WTC11 (cell line): ENCODE measurements at regions not wholly inside any gene's neighbourhood (a gene's known extent, or its start where the extent isn't known, plus 50 kb on each side); places are given as distances from the start of the nearest gene placed in this dataset.

Experiments
- ATF2 ChIP-seq: sonication (generic); formaldehyde crosslinking; IDR thresholded peaks from 2 replicates; pipeline ENCODE4 v1.8.1; 2022; ENCODE audit warnings: low read depth, missing genetic modification reagents, borderline replicate concordance
- ATF3 ChIP-seq: sonication (generic); formaldehyde crosslinking; conservative IDR thresholded peaks from 2 replicates; pipeline ENCODE4 v1.8.1; 2022; ENCODE audit warnings: mild to moderate bottlenecking, missing genetic modification reagents
- FOXJ3 ChIP-seq: sonication (generic); formaldehyde crosslinking; IDR thresholded peaks from 2 replicates; pipeline ENCODE4 v1.9.0; 2021; ENCODE audit warnings: missing genetic modification reagents, mild to moderate bottlenecking, borderline replicate concordance
- NFE2L1 ChIP-seq: sonication (generic); formaldehyde crosslinking; IDR thresholded peaks from 2 replicates; pipeline ENCODE4 v1.8.1; 2023; ENCODE audit warnings: missing genetic modification reagents
- NR1H2 ChIP-seq: sonication (generic); formaldehyde crosslinking; IDR thresholded peaks from 2 replicates; pipeline ENCODE4 v1.9.0; 2021; ENCODE audit warnings: mild to moderate bottlenecking, moderate library complexity, missing genetic modification reagents
- NR2C2 ChIP-seq: sonication (generic); formaldehyde crosslinking; IDR thresholded peaks from 2 replicates; pipeline ENCODE4 v1.8.0; 2022; ENCODE audit warnings: mild to moderate bottlenecking, missing genetic modification reagents
- PRDM15 ChIP-seq: sonication (generic); formaldehyde crosslinking; IDR thresholded peaks from 2 replicates; pipeline ENCODE4 v1.8.0; 2022; ENCODE audit warnings: missing genetic modification reagents
- RORB ChIP-seq: fragments of 250-450 bp; sonication (Bioruptor Pico); IDR thresholded peaks from 2 replicates; pipeline ENCODE4 v1.9.0; 2021; ENCODE audit warnings: mild to moderate bottlenecking
- SMAD3 ChIP-seq: sonication (generic); formaldehyde crosslinking; IDR thresholded peaks from 2 replicates; pipeline ENCODE4 v1.8.0; 2022; ENCODE audit warnings: missing genetic modification reagents, mild to moderate bottlenecking, borderline replicate concordance
- TCF7 ChIP-seq: sonication (generic); formaldehyde crosslinking; IDR thresholded peaks from 2 replicates; pipeline ENCODE4 v1.8.0; 2022; ENCODE audit warnings: mild to moderate bottlenecking, low read depth, missing genetic modification reagents, moderate library complexity
- USF2 ChIP-seq: sonication (generic); formaldehyde crosslinking; IDR thresholded peaks from 2 replicates; pipeline ENCODE4 v1.8.1; 2023; ENCODE audit warnings: mild to moderate bottlenecking, missing genetic modification reagents, moderate library complexity
- TF ChIP-seq, protein P1 (sequence below): sonication (generic); formaldehyde crosslinking; IDR thresholded peaks from 2 replicates; pipeline ENCODE4 v1.8.1; 2022; ENCODE audit warnings: missing genetic modification reagents, borderline replicate concordance
- TF ChIP-seq, protein P2 (sequence below): fragments of 200-600 bp; IDR thresholded peaks from 2 replicates; pipeline ENCODE4 v1.8.0; 2022; ENCODE audit warnings: antibody characterized with exemption
- TF ChIP-seq, protein P3 (sequence below): sonication (generic); formaldehyde crosslinking; IDR thresholded peaks from 2 replicates; pipeline ENCODE4 v1.8.0; 2023; ENCODE audit warnings: mild to moderate bottlenecking, missing genetic modification reagents

GRCh38 chr6:4324746-4325145, 189.4 kb upstream of the ECI2 start:
- no peak for TF ChIP-seq ATF3
- TF ChIP-seq, protein P1, sequence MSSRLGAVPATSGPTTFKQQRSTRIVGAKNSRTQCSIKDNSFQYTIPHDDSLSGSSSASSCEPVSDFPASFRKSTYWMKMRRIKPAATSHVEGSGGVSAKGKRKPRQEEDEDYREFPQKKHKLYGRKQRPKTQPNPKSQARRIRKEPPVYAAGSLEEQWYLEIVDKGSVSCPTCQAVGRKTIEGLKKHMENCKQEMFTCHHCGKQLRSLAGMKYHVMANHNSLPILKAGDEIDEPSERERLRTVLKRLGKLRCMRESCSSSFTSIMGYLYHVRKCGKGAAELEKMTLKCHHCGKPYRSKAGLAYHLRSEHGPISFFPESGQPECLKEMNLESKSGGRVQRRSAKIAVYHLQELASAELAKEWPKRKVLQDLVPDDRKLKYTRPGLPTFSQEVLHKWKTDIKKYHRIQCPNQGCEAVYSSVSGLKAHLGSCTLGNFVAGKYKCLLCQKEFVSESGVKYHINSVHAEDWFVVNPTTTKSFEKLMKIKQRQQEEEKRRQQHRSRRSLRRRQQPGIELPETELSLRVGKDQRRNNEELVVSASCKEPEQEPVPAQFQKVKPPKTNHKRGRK (CRISPR knock-in tag): no peak
- TF ChIP-seq, protein P2, sequence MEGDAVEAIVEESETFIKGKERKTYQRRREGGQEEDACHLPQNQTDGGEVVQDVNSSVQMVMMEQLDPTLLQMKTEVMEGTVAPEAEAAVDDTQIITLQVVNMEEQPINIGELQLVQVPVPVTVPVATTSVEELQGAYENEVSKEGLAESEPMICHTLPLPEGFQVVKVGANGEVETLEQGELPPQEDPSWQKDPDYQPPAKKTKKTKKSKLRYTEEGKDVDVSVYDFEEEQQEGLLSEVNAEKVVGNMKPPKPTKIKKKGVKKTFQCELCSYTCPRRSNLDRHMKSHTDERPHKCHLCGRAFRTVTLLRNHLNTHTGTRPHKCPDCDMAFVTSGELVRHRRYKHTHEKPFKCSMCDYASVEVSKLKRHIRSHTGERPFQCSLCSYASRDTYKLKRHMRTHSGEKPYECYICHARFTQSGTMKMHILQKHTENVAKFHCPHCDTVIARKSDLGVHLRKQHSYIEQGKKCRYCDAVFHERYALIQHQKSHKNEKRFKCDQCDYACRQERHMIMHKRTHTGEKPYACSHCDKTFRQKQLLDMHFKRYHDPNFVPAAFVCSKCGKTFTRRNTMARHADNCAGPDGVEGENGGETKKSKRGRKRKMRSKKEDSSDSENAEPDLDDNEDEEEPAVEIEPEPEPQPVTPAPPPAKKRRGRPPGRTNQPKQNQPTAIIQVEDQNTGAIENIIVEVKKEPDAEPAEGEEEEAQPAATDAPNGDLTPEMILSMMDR: no peak
- TF ChIP-seq PRDM15 (CRISPR knock-in tag): no peak
- no peak for TF ChIP-seq FOXJ3 (CRISPR knock-in tag)
- TF ChIP-seq USF2 (CRISPR knock-in tag): no peak
- TF ChIP-seq SMAD3 (CRISPR knock-in tag): no peak
- TF ChIP-seq TCF7 (CRISPR knock-in tag): no peak
- TF ChIP-seq NR2C2 (CRISPR knock-in tag): no peak
- TF ChIP-seq, protein P3, sequence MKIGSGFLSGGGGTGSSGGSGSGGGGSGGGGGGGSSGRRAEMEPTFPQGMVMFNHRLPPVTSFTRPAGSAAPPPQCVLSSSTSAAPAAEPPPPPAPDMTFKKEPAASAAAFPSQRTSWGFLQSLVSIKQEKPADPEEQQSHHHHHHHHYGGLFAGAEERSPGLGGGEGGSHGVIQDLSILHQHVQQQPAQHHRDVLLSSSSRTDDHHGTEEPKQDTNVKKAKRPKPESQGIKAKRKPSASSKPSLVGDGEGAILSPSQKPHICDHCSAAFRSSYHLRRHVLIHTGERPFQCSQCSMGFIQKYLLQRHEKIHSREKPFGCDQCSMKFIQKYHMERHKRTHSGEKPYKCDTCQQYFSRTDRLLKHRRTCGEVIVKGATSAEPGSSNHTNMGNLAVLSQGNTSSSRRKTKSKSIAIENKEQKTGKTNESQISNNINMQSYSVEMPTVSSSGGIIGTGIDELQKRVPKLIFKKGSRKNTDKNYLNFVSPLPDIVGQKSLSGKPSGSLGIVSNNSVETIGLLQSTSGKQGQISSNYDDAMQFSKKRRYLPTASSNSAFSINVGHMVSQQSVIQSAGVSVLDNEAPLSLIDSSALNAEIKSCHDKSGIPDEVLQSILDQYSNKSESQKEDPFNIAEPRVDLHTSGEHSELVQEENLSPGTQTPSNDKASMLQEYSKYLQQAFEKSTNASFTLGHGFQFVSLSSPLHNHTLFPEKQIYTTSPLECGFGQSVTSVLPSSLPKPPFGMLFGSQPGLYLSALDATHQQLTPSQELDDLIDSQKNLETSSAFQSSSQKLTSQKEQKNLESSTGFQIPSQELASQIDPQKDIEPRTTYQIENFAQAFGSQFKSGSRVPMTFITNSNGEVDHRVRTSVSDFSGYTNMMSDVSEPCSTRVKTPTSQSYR (CRISPR knock-in tag): no peak
- no peak for TF ChIP-seq ATF2 (CRISPR knock-in tag)
- no peak for TF ChIP-seq RORB
- no peak for TF ChIP-seq NFE2L1 (CRISPR knock-in tag)
- no peak for TF ChIP-seq NR1H2 (CRISPR knock-in tag)
